GM12878 (cell line): ENCODE measurements at regions not wholly inside any gene's neighbourhood (a gene's known extent, or its start where the extent isn't known, plus 50 kb on each side); places are given as distances from the start of the nearest gene placed in this dataset.
A peak's percentile ranks its signal among the peaks of the same experiment; 100 is the strongest.

ENCODE experiments used
- ATAC-seq: fragments of 200-7000 bp; cut with Tn5 transposase; 3 replicates; pipeline ENCODE4 v1.9.1; 2020; ENCODE audit warnings: mild to moderate bottlenecking, moderate library complexity
- BruUV-seq: library from RNA; stranded (reverse); fragments of 400-500 nt; replicated peaks from 2 replicates; lab custom pipeline; 2021; lab: Mats Ljungman, UMichigan
- CTCF ChIA-PET: fragments of 300-600 bp; sonication (Branson Sonifier 250); formaldehyde crosslinking; extraction: SDS; loops from one replicate; lab custom pipeline; 2021; ENCODE audit warnings: inconsistent platforms; lab: Yijun Ruan, JAX
- POLR2A ChIA-PET: fragments of 350-600 bp; formaldehyde crosslinking; extraction: SDS; loops from one replicate; lab custom pipeline; 2021; ENCODE audit warnings: inconsistent platforms; lab: Charles Lee
- RAD21 ChIA-PET: fragments of 300-600 bp; sonication (Branson Sonifier 250); formaldehyde crosslinking; loops from one replicate; lab custom pipeline; 2023; ENCODE audit warnings: antibody characterized with exemption; ENCODE audit not compliant: unreplicated experiment; lab: Charles Lee
- SMC1A ChIA-PET: fragments of 300-600 bp; sonication (Branson Sonifier 250); formaldehyde crosslinking; loops from one replicate; lab custom pipeline; 2023; ENCODE audit not compliant: unreplicated experiment, uncharacterized antibody; lab: Charles Lee
- DNase-seq: peaks from one replicate; pipeline ENCODE4 v3.0.0-alpha.2; 2011; ENCODE audit warnings: low read depth, low spot score
- FAIRE-seq: peaks from 3 replicates; lab custom pipeline; 2011; peaks lifted over from hg19 to GRCh38; lab: Jason Lieb, UNC
- H2AFZ ChIP-seq: 2 replicates; pipeline ENCODE4 v1.6.0; 2011; ENCODE audit warnings: low read depth, low read length, control low read depth; ENCODE audit not compliant: control insufficient read depth
- H3K27ac ChIP-seq: 2 replicates; pipeline ENCODE4 v1.5.1; 2011; ENCODE audit warnings: control low read depth; ENCODE audit not compliant: control insufficient read depth, insufficient read depth
- H3K27me3 ChIP-seq, 2 experiments: replicated peaks in 1 of 2; 2 replicates each; pipeline versions ENCODE4 v1.6.0 to v1.6.1; 2011; ENCODE audit warnings: low read length in 1 of 2; ENCODE audit not compliant: control insufficient read depth in 2 of 2, insufficient read depth in 2 of 2
- H3K36me3 ChIP-seq, 2 experiments: 2 replicates each; pipeline ENCODE4 v1.5.1; 2011; ENCODE audit warnings: low read length in 1 of 2; ENCODE audit not compliant: control insufficient read depth in 2 of 2, insufficient read depth in 2 of 2
- H3K4me1 ChIP-seq: 2 replicates; pipeline ENCODE4 v1.6.1; 2011; ENCODE audit warnings: mild to moderate bottlenecking, low read length, moderate library complexity, mixed read lengths; ENCODE audit not compliant: control insufficient read depth, insufficient read depth
- H3K4me2 ChIP-seq: 2 replicates; pipeline ENCODE4 v1.6.0; 2011; ENCODE audit warnings: control low read depth; ENCODE audit not compliant: control insufficient read depth, insufficient read depth
- H3K4me3 ChIP-seq: fragments of 200-600 bp; sonication (generic); 2 replicates; pipeline ENCODE4 v1.5.1; 2016
- H3K79me2 ChIP-seq: 2 replicates; pipeline ENCODE4 v1.6.0; 2011; ENCODE audit warnings: low read length; ENCODE audit not compliant: control insufficient read depth, insufficient read depth
- H3K9ac ChIP-seq: 2 replicates; pipeline ENCODE4 v1.8.0; 2011; ENCODE audit warnings: low read length, control low read depth, mixed read lengths; ENCODE audit not compliant: control insufficient read depth, insufficient read depth
- H3K9me3 ChIP-seq: replicated peaks from 3 replicates; pipeline ENCODE4 v1.5.1; 2011; ENCODE audit warnings: mild to moderate bottlenecking, low read length; ENCODE audit not compliant: control insufficient read depth, insufficient read depth
- H4K20me1 ChIP-seq: 2 replicates; pipeline ENCODE4 v1.6.0; 2011; ENCODE audit not compliant: control insufficient read depth, insufficient read depth
- EP300 ChIP-seq, 2 experiments: fragments of 150-350 bp in 1 of 2; IDR thresholded peaks; 2 replicates each; pipeline ENCODE4 v1.6.1; 2011 to 2012; ENCODE audit warnings: low read depth in 2 of 2, low read length in 2 of 2, borderline replicate concordance in 1 of 2, improper control_type of control experiment in 1 of 2, inconsistent platforms in 1 of 2; ENCODE audit not compliant: control insufficient read depth in 1 of 2
- HDGF ChIP-seq: fragments of 450-650 bp; IDR thresholded peaks from 2 replicates; pipeline ENCODE4 v1.6.1; 2016; ENCODE audit warnings: antibody characterized with exemption
- MAX ChIP-seq: IDR thresholded peaks from 2 replicates; pipeline ENCODE4 v1.6.1; 2012; ENCODE audit warnings: low read depth, low read length, improper control_type of control experiment
- MTA2 ChIP-seq: fragments of 450-650 bp; IDR thresholded peaks from 2 replicates; pipeline ENCODE4 v1.6.1; 2016; ENCODE audit warnings: low read depth, mild to moderate bottlenecking, moderate library complexity
- NFIC ChIP-seq: IDR thresholded peaks from 2 replicates; pipeline ENCODE4 v1.6.1; 2012; ENCODE audit warnings: low read depth, mild to moderate bottlenecking, inconsistent platforms, low read length, moderate library complexity
- POU2F2 ChIP-seq: IDR thresholded peaks from 3 replicates; pipeline ENCODE4 v1.6.1; 2011; ENCODE audit warnings: low read depth, mild to moderate bottlenecking, low read length, borderline replicate concordance
- SPI1 ChIP-seq: IDR thresholded peaks from 2 replicates; pipeline ENCODE4 v1.6.1; 2011; ENCODE audit warnings: low read depth, mild to moderate bottlenecking, low read length, moderate library complexity, borderline replicate concordance; ENCODE audit not compliant: insufficient read depth
- SUPT20H ChIP-seq: IDR thresholded peaks from 2 replicates; pipeline ENCODE4 v1.6.1; 2011; ENCODE audit warnings: low read depth, mild to moderate bottlenecking, low read length, moderate library complexity, borderline replicate concordance; ENCODE audit not compliant: control insufficient read depth
- WGBS: methylation state at CpG from one replicate; pipeline ENCODE4 v1.1.6; 2016; ENCODE audit warnings: low lambda C conversion rate; ENCODE audit not compliant: insufficient replicate concordance, insufficient coverage; ENCODE audit errors: missing lambda C conversion rate; 5-methylcytosine and 5-hydroxymethylcytosine counted together
- in situ Hi-C: fragments of 300-500 bp; cut with MboI; formaldehyde crosslinking; loops from 9 replicates; pipeline ENCODE4 v1.14.3; 2018; ENCODE audit warnings: mixed read lengths
- intact Hi-C: fragments of 100-400 bp; cut with micrococcal nuclease; formaldehyde crosslinking; loops from one replicate; pipeline ENCODE4 v1.14.2; 2022; ENCODE audit not compliant: unreplicated experiment

DNA sequence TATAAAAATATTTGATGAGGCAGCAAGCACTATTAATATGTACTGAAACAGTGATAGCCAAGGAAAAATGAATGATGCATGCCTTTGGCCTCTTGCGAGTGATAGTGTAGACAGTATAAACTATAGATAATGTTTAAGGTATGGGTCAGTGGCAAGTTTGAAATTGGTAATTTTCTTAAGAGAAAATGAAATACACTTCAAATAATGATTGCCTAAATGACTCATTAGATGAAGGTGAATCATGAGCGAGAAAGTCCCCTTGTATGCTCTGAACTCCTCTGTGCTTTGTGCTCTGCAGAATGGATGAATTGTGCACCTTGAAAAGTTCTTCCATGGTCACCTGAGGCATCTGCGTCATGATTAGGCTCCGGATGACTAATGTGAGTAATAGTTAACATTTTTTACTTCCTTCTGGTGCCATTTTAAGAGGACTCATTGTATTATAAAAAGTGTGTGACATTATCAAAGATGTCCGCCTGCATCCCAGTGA, 84.9 kb upstream of the RTL1 start:
- in situ Hi-C loops (no loop called here), intact Hi-C loops (no loop called here)
- no peak overlapping the region for H3K27ac ChIP-seq
- H3K4me3 ChIP-seq = no peak overlapping the region
- H3K4me1 ChIP-seq = no peaks in the 10 kb centered on the region
- FAIRE-seq (no peak), DNase-seq (peak; percentile 23), ATAC-seq (peak; percentile 95)
- WGBS = 9% methylated on average over 5 of the region's 5 CpGs
- H3K9ac ChIP-seq = no peak overlapping the region
- TF ChIP-seq SUPT20H (no peak), POU2F2 (no peak), MTA2 (0 out of 2 replicates have a peak, but pooled peaks have one; percentile 31), EP300 (IDR thresholded peaks at IDR 0.05; ENCODE audit: borderline replicate concordance in 1 of 2, control insufficient read depth in 1 of 2, low read depth in 2 of 2, low read length in 2 of 2) (peak; percentile 10 to 75; a peak in 2 of 4 replicates), HDGF (no peak), SPI1 (no peak), NFIC (no peak), MAX (no peak)
- ChIA-PET CTCF (no interaction called here), RAD21 (no interaction called here), POLR2A (no interaction called here), SMC1A (no interaction called here)
- H2AFZ ChIP-seq = no peak overlapping the region
- no peaks in the 10 kb centered on the region for H3K9me3 ChIP-seq
- H3K79me2 ChIP-seq = no peaks in the 10 kb centered on the region
- no peaks in the 10 kb centered on the region for H3K27me3 ChIP-seq
- no TSS peak for BruUV-seq
- H3K4me2 ChIP-seq = no peak overlapping the region
- no peaks in the 10 kb centered on the region for H3K36me3 ChIP-seq
- H4K20me1 ChIP-seq = no peaks in the 10 kb centered on the region
